ENCODE measurements at regions not wholly inside any gene's neighbourhood (a gene's known extent, or its start where the extent isn't known, plus 50 kb on each side); places are given as distances from the start of the nearest gene placed in this dataset.

GRCh38 chr9:26026423-26027100 is 348.3 kb upstream of the TUSC1 start:
- Histone ChIP-seq H4K20me1 (replicated peaks in 1 of 2; ENCODE audit: control insufficient read depth in 1 of 2, insufficient read depth in 2 of 2, low read length in 2 of 2) (no peaks in the 10 kb centered on the region), H2BK120ac (replicated peaks; ENCODE audit: low read depth, low read length) (no peak overlapping the region), H3K27me3 (replicated peaks in 1 of 4; ENCODE audit: control insufficient read depth in 3 of 4, extremely low read depth in 1 of 4, insufficient read depth in 3 of 4, low read length in 3 of 4) (no peaks in the 10 kb centered on the region; a peak in 1 of 7 replicates), H3K79me2 (ENCODE audit: control insufficient read depth in 1 of 2, insufficient read depth in 2 of 2, low read length in 2 of 2) (no peaks in the 10 kb centered on the region), H3K79me1 (ENCODE audit: low read depth, low read length) (no peaks in the 10 kb centered on the region), H3K4me3 (ENCODE audit: extremely low read depth in 1 of 4, insufficient read depth in 2 of 4, low read depth in 3 of 4, low read length in 4 of 4) (peak overlapping the region in 1 of 4 experiments; percentile 31; a peak in 2 of 8 replicates), H2BK12ac (ENCODE audit: low read depth, low read length) (no peak overlapping the region), H2AFZ (ENCODE audit: low read length) (no peak overlapping the region), H3K9me3 (ENCODE audit: insufficient read depth in 2 of 2, low read depth in 1 of 2, low read length in 1 of 2) (peaks cover 3 to 4% of the 10 kb centered on the region in 2 experiments; a peak in 1 of 4 replicates), H2BK5ac (ENCODE audit: low read depth, low read length) (no peak overlapping the region), H3K18ac (ENCODE audit: extremely low read depth, low read length) (no peak overlapping the region), H3K23me2 (ENCODE audit: low read depth, low read length) (no peaks in the 10 kb centered on the region), H3K56ac (replicated peaks; ENCODE audit: insufficient read length, low read depth, low read length) (no peak overlapping the region), H3K23ac (ENCODE audit: insufficient read length) (no peak overlapping the region), H2BK20ac (ENCODE audit: low read length) (no peak overlapping the region), H3K14ac (ENCODE audit: insufficient read length) (no peak overlapping the region), H4K8ac (ENCODE audit: extremely low read depth, insufficient read depth, low read length) (no peak overlapping the region), H4K5ac (ENCODE audit: insufficient read length, low read depth, low read length) (no peak overlapping the region), H2AK5ac (ENCODE audit: low read depth, low read length) (no peak overlapping the region), H3K27ac (ENCODE audit: low read depth, low read length) (no peak overlapping the region), H3K9ac (replicated peaks in 1 of 4; ENCODE audit: extremely low read depth in 1 of 4, low read depth in 3 of 4, low read length in 3 of 4) (no peak overlapping the region), H3K4me2 (ENCODE audit: insufficient read depth in 1 of 2, low read depth in 2 of 2, low read length in 2 of 2) (peak overlapping the region; percentile 20 to 50), H3K4ac (replicated peaks; ENCODE audit: insufficient read length, low read depth, low read length) (no peak overlapping the region), H3K36me3 (ENCODE audit: control insufficient read depth in 2 of 4, insufficient read depth in 4 of 4, low read length in 3 of 4) (no peaks in the 10 kb centered on the region), H3K4me1 (replicated peaks in 1 of 4; ENCODE audit: control insufficient read depth in 3 of 4, insufficient read depth in 4 of 4, low read length in 3 of 4) (peaks cover 0 to 23% (median 7%) of the 10 kb centered on the region in 4 experiments; a peak in 6 of 7 replicates), H4K91ac (replicated peaks; ENCODE audit: insufficient read length, low read length) (no peak overlapping the region), H2BK15ac (ENCODE audit: low read length) (no peak overlapping the region)
- DNase-seq (ENCODE audit: low read depth in 1 of 2, low spot score in 2 of 2) (no peak), FAIRE-seq (no peak)
- POLR2A ChIA-PET (ENCODE audit: partially characterized antibody), result no interaction called here
- CTCF ChIA-PET (ENCODE audit: partially characterized antibody), result interaction anchor here (1.4 kb wide), 1 partner anchor 300 kb away, joined by 3 read pairs; no protein-coding TSS in a partner anchor
- WGBS, 2 experiments (ENCODE audit: extremely low coverage in 1 of 2, insufficient coverage in 1 of 2, insufficient read length in 1 of 2, insufficient replicate concordance in 2 of 2, low coverage in 1 of 2, low lambda C conversion rate in 2 of 2, missing lambda C conversion rate in 1 of 2), result 16% methylated on average over 2 of the region's 2 CpGs; no CpG with 5 or more reads in 1 of the 2 experiments
- no peak for TF ChIP-seq KDM5A (IDR thresholded peaks at IDR 0.05; ENCODE audit: low read length)
- no peak for TF ChIP-seq EZH2 (IDR thresholded peaks at IDR 0.05; ENCODE audit: low read depth, low read length, severe bottlenecking)
- no peak for TF ChIP-seq BACH1 (IDR thresholded peaks at IDR 0.05; ENCODE audit: low read length)
